ENCODE measurements at regions not wholly inside any gene's neighbourhood (a gene's known extent, or its start where the extent isn't known, plus 50 kb on each side); places are given as distances from the start of the nearest gene placed in this dataset.

DNA sequence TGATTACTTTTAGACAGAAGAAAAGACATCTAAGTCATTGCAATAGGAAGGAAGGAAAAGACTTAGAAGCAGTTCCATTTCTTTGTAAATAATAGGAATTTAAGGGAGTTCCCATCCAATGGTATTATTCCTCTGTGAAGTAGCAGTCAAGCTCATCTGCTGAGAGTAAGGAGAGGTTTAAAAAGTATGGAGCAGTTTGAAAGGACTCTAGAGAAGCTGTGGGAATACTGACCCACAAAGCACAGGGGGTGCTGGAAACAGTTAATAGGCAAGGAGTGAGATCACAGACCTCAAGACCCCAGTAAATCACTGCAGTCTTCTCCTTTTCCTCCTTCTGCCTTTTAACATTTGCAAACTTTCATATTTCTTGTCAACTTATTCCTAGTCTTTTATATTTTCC is 428.5 kb downstream of the ADAMTS20 start:
- Histone ChIP-seq H3K36me3 (ENCODE audit: control insufficient read depth in 2 of 2, insufficient read depth in 2 of 2, low read length in 1 of 2) (no peaks in the 10 kb centered on the region), H3K9me3 (replicated peaks; ENCODE audit: control insufficient read depth, insufficient read depth, low read length) (no peaks in the 10 kb centered on the region), H4K20me1 (ENCODE audit: control insufficient read depth, insufficient read depth) (no peaks in the 10 kb centered on the region), H3K79me2 (ENCODE audit: control insufficient read depth, insufficient read depth, low read length) (no peaks in the 10 kb centered on the region), H3K4me2 (ENCODE audit: control insufficient read depth, insufficient read depth) (no peak overlapping the region), H3K27ac (ENCODE audit: control insufficient read depth, insufficient read depth) (no peak overlapping the region), H3K27me3 (replicated peaks in 1 of 2; ENCODE audit: control insufficient read depth in 2 of 2, insufficient read depth in 2 of 2, low read length in 1 of 2) (no peaks in the 10 kb centered on the region), H2AFZ (ENCODE audit: control insufficient read depth, low read depth, low read length) (no peak overlapping the region), H3K4me1 (ENCODE audit: control insufficient read depth, insufficient read depth, low read length) (no peaks in the 10 kb centered on the region), H3K9ac (ENCODE audit: control insufficient read depth, insufficient read depth, low read length) (no peak overlapping the region), H3K4me3 (no peak overlapping the region)
- ChIA-PET CTCF (no interaction called here), POLR2A (no interaction called here), RAD21 (ENCODE audit: unreplicated experiment) (no interaction called here), SMC1A (ENCODE audit: uncharacterized antibody, unreplicated experiment) (interaction anchor here (0.7 to 1.2 kb wide), 2 partner anchors 10 to 25 kb away, joined by 3 to 4 read pairs; no protein-coding TSS in a partner anchor)
- DNase-seq (ENCODE audit: low read depth, low spot score), result no peak
- BruUV-seq (replicated peaks), result no TSS peak
- no peak for FAIRE-seq
- intact Hi-C loops (cut with micrococcal nuclease; ENCODE audit: unreplicated experiment), result no loop called here
- in situ Hi-C loops (cut with MboI), result no loop called here
- ATAC-seq, result no peak
- TF ChIP-seq RELA (IDR thresholded peaks at IDR 0.05; ENCODE audit: borderline replicate concordance, partially characterized antibody) (no peak), CBX3 (IDR thresholded peaks at IDR 0.05; ENCODE audit: borderline replicate concordance, low read depth) (no peak), SPI1 (IDR thresholded peaks at IDR 0.05; ENCODE audit: borderline replicate concordance, insufficient read depth, low read depth, low read length) (no peak), TCF12 (IDR thresholded peaks at IDR 0.05; ENCODE audit: low read depth, low read length) (no peak), KDM1A (IDR thresholded peaks at IDR 0.05; ENCODE audit: borderline replicate concordance) (no peak), PAX5 (IDR thresholded peaks at IDR 0.05; ENCODE audit: borderline replicate concordance, low read depth, low read length) (no peak), RUNX3 (IDR thresholded peaks at IDR 0.05; ENCODE audit: low read length) (no peak), NR2C1 (IDR thresholded peaks at IDR 0.05) (no peak), POLR2AphosphoS5 (IDR thresholded peaks at IDR 0.05; ENCODE audit: low read length) (no peak)

DNA sequence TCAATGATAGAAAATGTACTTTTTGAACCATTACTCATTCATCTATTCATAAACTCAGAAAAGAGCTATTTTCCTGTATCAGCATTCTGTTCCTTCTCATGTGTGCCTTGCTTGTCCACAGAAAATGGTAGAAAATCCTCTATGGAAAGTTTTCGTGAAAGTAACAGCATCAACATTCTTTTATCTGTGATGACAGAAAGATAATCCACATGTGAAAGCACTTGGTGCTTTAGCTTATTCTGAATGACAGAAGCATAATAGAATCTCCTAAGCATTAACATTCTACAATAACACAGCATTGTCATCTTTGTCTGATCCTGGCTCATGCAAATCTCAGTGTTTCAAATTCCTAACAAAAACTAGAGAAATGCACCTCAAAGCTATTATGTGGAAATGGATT is 431.9 kb downstream of the ADAMTS20 start:
- DNase-seq (ENCODE audit: low read depth, low spot score), result no peak
- intact Hi-C loops (cut with micrococcal nuclease; ENCODE audit: unreplicated experiment) (no loop called here), in situ Hi-C loops (cut with MboI) (no loop called here)
- no peaks in the 10 kb centered on the region for H4K20me1 ChIP-seq (ENCODE audit: control insufficient read depth, insufficient read depth)
- no peaks in the 10 kb centered on the region for H3K9me3 ChIP-seq (replicated peaks; ENCODE audit: control insufficient read depth, insufficient read depth, low read length)
- H3K27me3 ChIP-seq (replicated peaks in 1 of 2; ENCODE audit: control insufficient read depth in 2 of 2, insufficient read depth in 2 of 2, low read length in 1 of 2), result no peaks in the 10 kb centered on the region
- H3K36me3 ChIP-seq (ENCODE audit: control insufficient read depth in 2 of 2, insufficient read depth in 2 of 2, low read length in 1 of 2), result no peaks in the 10 kb centered on the region
- H3K4me2 ChIP-seq (ENCODE audit: control insufficient read depth, insufficient read depth), result no peak overlapping the region
- BruUV-seq (replicated peaks), result no TSS peak
- FAIRE-seq, result no peak
- no peak overlapping the region for H2AFZ ChIP-seq (ENCODE audit: control insufficient read depth, low read depth, low read length)
- ATAC-seq, result no peak
- no peaks in the 10 kb centered on the region for H3K4me1 ChIP-seq (ENCODE audit: control insufficient read depth, insufficient read depth, low read length)
- 6% methylated on average over 1 of the region's 1 CpG for WGBS (ENCODE audit: insufficient coverage, insufficient replicate concordance, low lambda C conversion rate, missing lambda C conversion rate)
- RAD21 ChIA-PET (ENCODE audit: unreplicated experiment), result no interaction called here
- no peak overlapping the region for H3K27ac ChIP-seq (ENCODE audit: control insufficient read depth, insufficient read depth)
- H3K4me3 ChIP-seq, result no peak overlapping the region
- CTCF ChIA-PET, result no interaction called here
- SMC1A ChIA-PET (ENCODE audit: uncharacterized antibody, unreplicated experiment), result interaction anchor here (0.6 to 1.2 kb wide), 2 partner anchors 65 to 147 kb away, joined by 3 read pairs; no protein-coding TSS in a partner anchor
- H3K9ac ChIP-seq (ENCODE audit: control insufficient read depth, insufficient read depth, low read length), result no peak overlapping the region
- TF ChIP-seq, protein P1, sequence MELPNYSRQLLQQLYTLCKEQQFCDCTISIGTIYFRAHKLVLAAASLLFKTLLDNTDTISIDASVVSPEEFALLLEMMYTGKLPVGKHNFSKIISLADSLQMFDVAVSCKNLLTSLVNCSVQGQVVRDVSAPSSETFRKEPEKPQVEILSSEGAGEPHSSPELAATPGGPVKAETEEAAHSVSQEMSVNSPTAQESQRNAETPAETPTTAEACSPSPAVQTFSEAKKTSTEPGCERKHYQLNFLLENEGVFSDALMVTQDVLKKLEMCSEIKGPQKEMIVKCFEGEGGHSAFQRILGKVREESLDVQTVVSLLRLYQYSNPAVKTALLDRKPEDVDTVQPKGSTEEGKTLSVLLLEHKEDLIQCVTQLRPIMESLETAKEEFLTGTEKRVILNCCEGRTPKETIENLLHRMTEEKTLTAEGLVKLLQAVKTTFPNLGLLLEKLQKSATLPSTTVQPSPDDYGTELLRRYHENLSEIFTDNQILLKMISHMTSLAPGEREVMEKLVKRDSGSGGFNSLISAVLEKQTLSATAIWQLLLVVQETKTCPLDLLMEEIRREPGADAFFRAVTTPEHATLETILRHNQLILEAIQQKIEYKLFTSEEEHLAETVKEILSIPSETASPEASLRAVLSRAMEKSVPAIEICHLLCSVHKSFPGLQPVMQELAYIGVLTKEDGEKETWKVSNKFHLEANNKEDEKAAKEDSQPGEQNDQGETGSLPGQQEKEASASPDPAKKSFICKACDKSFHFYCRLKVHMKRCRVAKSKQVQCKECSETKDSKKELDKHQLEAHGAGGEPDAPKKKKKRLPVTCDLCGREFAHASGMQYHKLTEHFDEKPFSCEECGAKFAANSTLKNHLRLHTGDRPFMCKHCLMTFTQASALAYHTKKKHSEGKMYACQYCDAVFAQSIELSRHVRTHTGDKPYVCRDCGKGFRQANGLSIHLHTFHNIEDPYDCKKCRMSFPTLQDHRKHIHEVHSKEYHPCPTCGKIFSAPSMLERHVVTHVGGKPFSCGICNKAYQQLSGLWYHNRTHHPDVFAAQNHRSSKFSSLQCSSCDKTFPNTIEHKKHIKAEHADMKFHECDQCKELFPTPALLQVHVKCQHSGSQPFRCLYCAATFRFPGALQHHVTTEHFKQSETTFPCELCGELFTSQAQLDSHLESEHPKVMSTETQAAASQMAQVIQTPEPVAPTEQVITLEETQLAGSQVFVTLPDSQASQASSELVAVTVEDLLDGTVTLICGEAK (IDR thresholded peaks at IDR 0.05; ENCODE audit: borderline replicate concordance), result no peak
- POLR2A ChIA-PET, result no interaction called here
- H3K79me2 ChIP-seq (ENCODE audit: control insufficient read depth, insufficient read depth, low read length), result no peaks in the 10 kb centered on the region

Measured in GM12878 (cell line).